ENCODE measurements at regions not wholly inside any gene's neighbourhood (a gene's known extent, or its start where the extent isn't known, plus 50 kb on each side); places are given as distances from the start of the nearest gene placed in this dataset.

GRCh38 chr12:9276990-9277389, 68.8 kb upstream of the PZP start:
- CTCF ChIA-PET = no interaction called here
- POLR2A ChIA-PET = no interaction called here
- no peak overlapping the region for H3K4me3 ChIP-seq (ENCODE audit: low read depth, low read length)
- H3K27me3 ChIP-seq (ENCODE audit: control insufficient read depth, insufficient read depth, low read length) = peaks cover 6% of the 10 kb centered on the region
- no peak for TF ChIP-seq CTCF (IDR thresholded peaks at IDR 0.05; ENCODE audit: insufficient read depth, low read depth, low read length)
- no peaks in the 10 kb centered on the region for H3K36me3 ChIP-seq (ENCODE audit: control insufficient read depth, insufficient read depth, low read length)
- DNase-seq (ENCODE audit: low read depth) = no peak

GRCh38 chr12:9273276-9273675, 65.1 kb upstream of the PZP start:
- TF ChIP-seq CTCF (IDR thresholded peaks at IDR 0.05; ENCODE audit: insufficient read depth, low read depth, low read length) = no peak
- DNase-seq (ENCODE audit: low read depth) = peak; percentile 31
- POLR2A ChIA-PET = no interaction called here
- Histone ChIP-seq H3K4me3 (ENCODE audit: low read depth, low read length) (no peak overlapping the region), H3K36me3 (ENCODE audit: control insufficient read depth, insufficient read depth, low read length) (no peaks in the 10 kb centered on the region), H3K27me3 (ENCODE audit: control insufficient read depth, insufficient read depth, low read length) (peaks cover 10% of the 10 kb centered on the region)
- CTCF ChIA-PET = interaction anchor here (1.0 kb wide), 1 partner anchor 14 kb away, joined by 5 read pairs; no protein-coding TSS in a partner anchor

- POLR2A ChIA-PET = no interaction called here
- H3K27me3 ChIP-seq (ENCODE audit: control insufficient read depth, insufficient read depth, low read length) = peaks cover 8% of the 10 kb centered on the region
- no peak for TF ChIP-seq CTCF (IDR thresholded peaks at IDR 0.05; ENCODE audit: insufficient read depth, low read depth, low read length)
- CTCF ChIA-PET = interaction anchor here (1.7 kb wide), 1 partner anchor 13 kb away, joined by 4 read pairs; no protein-coding TSS in a partner anchor
- DNase-seq (ENCODE audit: low read depth) = no peak
- H3K36me3 ChIP-seq (ENCODE audit: control insufficient read depth, insufficient read depth, low read length) = no peaks in the 10 kb centered on the region
- no peak overlapping the region for H3K4me3 ChIP-seq (ENCODE audit: low read depth, low read length)
Observed at GRCh38 chr12:9271875-9272274, 63.7 kb upstream of the PZP start.

- no peaks in the 10 kb centered on the region; the same call in none of the 2 replicates for H3K27me3 ChIP-seq (ENCODE audit: control insufficient read depth, insufficient read depth, low read length)
- no peak overlapping the region for H3K4me3 ChIP-seq (ENCODE audit: low read depth, low read length)
- no peak for DNase-seq (ENCODE audit: low read depth)
- ChIA-PET CTCF (no interaction called here), POLR2A (no interaction called here)
- no peaks in the 10 kb centered on the region for H3K36me3 ChIP-seq (ENCODE audit: control insufficient read depth, insufficient read depth, low read length)
- TF ChIP-seq CTCF (IDR thresholded peaks at IDR 0.05; ENCODE audit: insufficient read depth, low read depth, low read length) = no peak
Observed at GRCh38 chr12:9264546-9264945, 56.4 kb upstream of the PZP start.

- Histone ChIP-seq H3K4me3 (ENCODE audit: low read depth, low read length) (no peak overlapping the region), H3K27me3 (ENCODE audit: control insufficient read depth, insufficient read depth, low read length) (no peaks in the 10 kb centered on the region; the same call in 1 of the 2 replicates), H3K36me3 (ENCODE audit: control insufficient read depth, insufficient read depth, low read length) (no peaks in the 10 kb centered on the region)
- DNase-seq (ENCODE audit: low read depth) = no peak
- no peak for TF ChIP-seq CTCF (IDR thresholded peaks at IDR 0.05; ENCODE audit: insufficient read depth, low read depth, low read length)
- ChIA-PET POLR2A (no interaction called here), CTCF (no interaction called here)
Observed at GRCh38 chr12:9260931-9261330, 52.7 kb upstream of the PZP start.
